ENCODE measurements at regions not wholly inside any gene's neighbourhood (a gene's known extent, or its start where the extent isn't known, plus 50 kb on each side); places are given as distances from the start of the nearest gene placed in this dataset.

- no peak for DNase-seq
These were observed 356.6 kb downstream of the KCNJ2 start for GRCh38 chr17:70525961-70526360.

- no peak for DNase-seq
These were observed 358.1 kb downstream of the KCNJ2 start for GRCh38 chr17:70527364-70527888.

GRCh38 chr17:70533427-70533826 lies 364.1 kb downstream of the KCNJ2 start:
- DNase-seq = no peak

GRCh38 chr17:70535986-70536385 lies 366.7 kb downstream of the KCNJ2 start:
- no peak for DNase-seq

- no peak for DNase-seq
These were observed 370.0 kb downstream of the KCNJ2 start for GRCh38 chr17:70539132-70539924.

- no peak for DNase-seq
These were observed 373.5 kb downstream of the KCNJ2 start for GRCh38 chr17:70542876-70543275.

- no peak for DNase-seq
These were observed 375.0 kb downstream of the KCNJ2 start for GRCh38 chr17:70544317-70544716.

- no peak for DNase-seq
These were observed 383.1 kb downstream of the KCNJ2 start for GRCh38 chr17:70552230-70552981.

GRCh38 chr17:70552982-70553334 lies 383.6 kb downstream of the KCNJ2 start:
- no peak for DNase-seq

- DNase-seq = no peak
These were observed 386.4 kb downstream of the KCNJ2 start for GRCh38 chr17:70555723-70556122.

GRCh38 chr17:70558821-70559220 lies 389.5 kb downstream of the KCNJ2 start:
- no peak for DNase-seq

GRCh38 chr17:70560471-70560870 lies 391.1 kb downstream of the KCNJ2 start:
- no peak for DNase-seq

- DNase-seq = no peak
These were observed 392.8 kb downstream of the KCNJ2 start for GRCh38 chr17:70562137-70562536.

GRCh38 chr17:70563281-70563820 lies 394.0 kb downstream of the KCNJ2 start:
- no peak for DNase-seq

GRCh38 chr17:70564006-70564620 lies 394.8 kb downstream of the KCNJ2 start:
- DNase-seq = no peak

- DNase-seq = no peak
These were observed 399.8 kb downstream of the KCNJ2 start for GRCh38 chr17:70569128-70569527.

GRCh38 chr17:70577456-70577855 lies 408.1 kb downstream of the KCNJ2 start:
- DNase-seq = no peak

GRCh38 chr17:70581459-70581858 lies 412.1 kb downstream of the KCNJ2 start:
- DNase-seq = no peak

- no peak for DNase-seq
These were observed 413.4 kb downstream of the KCNJ2 start for GRCh38 chr17:70582777-70583176.

GRCh38 chr17:70584255-70584654 lies 414.9 kb downstream of the KCNJ2 start:
- DNase-seq = no peak

GRCh38 chr17:70588003-70588402 lies 418.7 kb downstream of the KCNJ2 start:
- DNase-seq = no peak

GRCh38 chr17:70597774-70598173 lies 428.4 kb downstream of the KCNJ2 start:
- DNase-seq = no peak

GRCh38 chr17:70599198-70599597 lies 429.9 kb downstream of the KCNJ2 start:
- DNase-seq = no peak

Measured in stimulated activated CD4-positive, alpha-beta T cell treated with anti-CD3 and anti-CD28 coated beads, Interleukin-2, amount 100 ng/mL, for 48 hours (primary cell).